ENCODE measurements at regions not wholly inside any gene's neighbourhood (a gene's known extent, or its start where the extent isn't known, plus 50 kb on each side); places are given as distances from the start of the nearest gene placed in this dataset.

- no peak for DNase-seq
Measured at GRCh38 chr4:58188316-58188715, 1078.1 kb upstream of the IGFBP7 start.

DNA sequence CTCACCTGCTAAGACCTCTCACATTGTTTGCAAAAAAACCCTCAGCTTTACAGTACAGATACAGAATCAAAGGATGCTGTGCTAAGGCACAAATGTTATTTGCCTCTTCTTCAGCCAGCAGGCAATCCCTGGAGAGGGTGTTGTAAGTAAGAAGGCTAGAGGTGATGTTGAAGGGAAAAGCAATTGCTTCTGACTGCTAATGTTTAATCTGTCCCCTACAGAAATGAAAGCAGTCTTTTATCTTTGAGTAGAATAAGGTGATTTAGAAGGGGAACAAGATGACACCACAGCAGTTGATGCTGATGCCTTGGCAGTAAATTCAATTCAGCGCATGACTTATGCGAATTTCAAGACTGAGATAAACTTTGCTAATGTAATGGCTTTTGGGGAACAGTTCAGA is 1064.8 kb upstream of the IGFBP7 start:
- no peak for DNase-seq

- no peak for DNase-seq
Measured at GRCh38 chr4:58166490-58166889, 1056.3 kb upstream of the IGFBP7 start.

GRCh38 chr4:58163156-58163555 is 1053.0 kb upstream of the IGFBP7 start:
- no peak for DNase-seq

- DNase-seq, result no peak
Measured at GRCh38 chr4:58149404-58150085, 1039.4 kb upstream of the IGFBP7 start.

DNA sequence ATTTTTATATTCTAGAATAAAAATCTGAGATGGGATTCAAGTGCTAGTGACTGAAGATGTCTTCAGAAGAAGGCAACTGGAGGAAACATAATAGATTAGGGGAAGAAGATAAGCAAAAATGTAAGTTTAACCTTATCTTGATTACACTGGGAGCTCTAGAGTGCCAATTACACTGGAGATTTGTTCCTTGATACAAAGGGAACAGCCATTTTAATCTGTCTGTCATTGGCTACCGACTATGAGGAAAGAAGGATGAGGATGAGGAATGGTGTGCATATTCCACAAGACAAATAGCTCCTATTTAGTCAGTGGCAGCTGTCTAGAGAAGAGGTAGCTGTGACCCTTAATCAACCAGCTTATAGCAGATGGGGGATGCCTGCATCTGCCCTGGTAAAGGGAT is 1034.5 kb upstream of the IGFBP7 start:
- DNase-seq, result no peak

DNA sequence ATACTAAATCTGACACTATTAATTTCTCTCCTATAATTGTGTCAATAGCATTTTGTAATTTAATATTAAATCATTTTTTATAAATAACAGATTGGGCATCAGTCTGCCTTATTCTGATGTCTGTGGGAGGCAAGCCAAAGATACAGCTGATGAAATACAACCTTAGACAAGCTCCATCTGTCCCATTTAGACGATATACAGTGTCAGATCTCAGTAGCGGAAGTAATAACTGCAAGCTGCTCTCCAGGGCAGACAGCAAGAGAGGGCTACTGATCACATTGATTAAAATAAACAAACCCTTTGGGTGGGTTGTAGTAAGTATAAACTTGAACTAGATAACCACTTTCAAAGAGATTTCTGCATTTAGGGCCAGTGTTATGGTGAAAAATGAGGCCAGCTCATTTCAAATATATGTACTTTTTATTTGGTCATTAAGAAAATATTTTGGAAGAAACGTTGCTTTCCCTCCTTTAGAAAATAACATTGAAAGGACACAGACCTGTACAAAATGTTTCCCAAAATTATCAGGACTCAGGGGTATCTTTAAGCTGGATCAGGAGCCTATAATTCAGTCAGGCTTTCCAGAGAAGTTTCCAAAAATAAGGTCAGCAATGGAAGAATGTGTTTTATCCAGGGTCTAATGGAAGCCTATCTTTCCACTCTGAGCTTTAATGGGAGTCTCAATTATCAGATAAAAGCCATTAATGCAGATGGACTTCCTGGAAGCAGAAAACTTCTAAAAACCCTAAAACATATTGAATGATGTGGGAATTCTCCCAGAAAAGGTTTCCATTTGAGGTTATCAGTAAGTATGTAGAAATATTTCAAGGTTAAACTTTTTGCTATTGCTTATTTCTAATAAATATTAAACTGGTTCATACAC is 1028.8 kb upstream of the IGFBP7 start:
- DNase-seq, result no peak

DNA sequence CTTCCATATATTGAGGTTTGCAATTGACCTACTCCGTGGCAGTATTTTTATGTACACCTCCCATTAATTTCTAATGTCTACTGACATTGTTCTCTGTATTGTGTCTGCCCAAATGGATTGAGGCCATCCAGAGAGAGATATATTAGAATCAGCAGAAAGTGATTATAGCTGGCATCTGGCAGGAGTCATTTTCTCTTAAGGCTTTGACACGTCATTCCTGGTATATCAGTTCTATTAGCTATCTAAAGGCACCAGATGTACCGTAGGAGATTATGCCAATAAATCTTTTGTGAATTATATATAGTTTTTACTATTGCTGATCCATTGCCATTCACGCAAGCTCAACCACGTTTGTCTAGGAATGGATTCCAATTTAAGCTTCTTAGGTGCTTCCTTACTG is 1026.4 kb upstream of the IGFBP7 start:
- no peak for DNase-seq

DNA sequence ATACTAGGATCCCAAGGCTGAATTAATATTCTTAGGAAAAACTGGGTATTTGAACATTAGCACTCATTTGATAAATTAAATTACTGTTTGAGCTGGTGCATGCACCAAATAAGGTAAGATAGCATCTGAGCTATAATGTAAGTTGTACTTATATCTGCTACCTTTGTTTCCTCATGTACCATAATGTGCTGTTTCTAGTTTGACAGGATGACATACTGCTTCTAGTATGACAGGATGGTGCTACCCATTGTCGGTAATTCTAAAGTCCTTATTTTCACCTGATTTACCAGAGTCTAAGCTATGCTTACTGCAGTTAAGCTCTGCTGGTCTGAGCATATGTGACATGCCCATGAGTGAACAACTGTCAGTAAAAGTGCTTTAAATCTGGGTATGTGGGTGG is 1017.5 kb upstream of the IGFBP7 start:
- DNase-seq, result no peak

GRCh38 chr4:58119298-58119697 is 1009.1 kb upstream of the IGFBP7 start:
- DNase-seq, result no peak

DNA sequence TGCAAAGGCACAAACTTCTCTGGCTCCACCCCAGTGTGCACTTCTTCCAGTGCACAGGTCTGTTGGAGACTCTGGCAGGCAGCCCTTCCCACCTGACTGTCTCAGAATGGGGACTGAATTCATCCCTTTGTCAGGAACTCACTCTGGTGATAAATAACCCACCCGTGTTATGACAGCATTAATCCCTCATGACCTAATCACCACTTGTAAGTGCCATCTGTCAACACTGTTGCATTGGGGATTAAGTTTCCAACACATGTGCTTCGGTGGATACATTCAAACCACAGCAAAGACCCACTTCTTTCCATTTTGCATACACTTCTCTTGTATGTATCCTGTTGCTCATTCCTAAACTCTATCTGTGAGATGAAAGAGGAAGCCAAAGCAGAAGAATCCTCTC is 1002.9 kb upstream of the IGFBP7 start:
- no peak for DNase-seq

- no peak for DNase-seq
Measured at GRCh38 chr4:58111818-58112217, 1001.6 kb upstream of the IGFBP7 start.

DNA sequence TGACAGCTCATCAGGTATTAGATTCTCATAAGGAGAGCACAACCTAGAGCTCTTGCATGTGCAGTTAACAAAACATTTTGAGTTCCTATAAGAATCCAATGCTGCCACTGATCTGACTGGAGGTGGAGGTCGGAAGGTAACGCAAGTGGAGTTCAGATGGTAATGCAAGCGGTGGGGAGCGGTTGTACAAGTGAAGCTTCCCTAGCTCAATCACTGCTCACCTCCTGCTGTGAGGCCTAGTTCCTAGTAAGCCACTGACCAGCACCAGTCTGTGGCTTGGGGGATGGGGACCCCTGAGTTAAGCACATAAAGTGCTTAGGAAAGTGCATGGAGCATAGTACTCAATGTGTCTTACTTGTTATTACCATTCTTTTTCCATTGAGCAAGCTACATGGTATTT is 983.2 kb upstream of the IGFBP7 start:
- DNase-seq, result no peak

GRCh38 chr4:58090539-58090938 is 980.4 kb upstream of the IGFBP7 start:
- no peak for DNase-seq

DNA sequence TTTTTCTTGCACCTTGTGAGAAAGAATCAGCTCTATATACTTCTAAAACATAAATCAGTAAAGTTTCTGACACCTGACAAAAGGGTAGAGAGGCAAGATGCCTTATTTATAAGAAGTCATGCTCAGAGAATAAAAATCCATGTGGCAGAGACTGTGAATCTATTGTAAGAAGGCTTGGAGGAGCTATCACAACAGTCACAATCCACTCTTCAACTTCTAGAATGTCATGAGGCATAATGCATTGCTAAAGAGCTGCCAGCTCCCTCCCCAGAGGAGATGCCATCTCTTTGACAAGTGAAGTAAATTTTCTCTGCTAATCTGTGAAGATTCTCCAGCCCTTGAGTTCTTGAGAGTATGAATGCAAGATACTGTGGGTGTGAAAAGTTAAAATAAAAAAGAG is 971.2 kb upstream of the IGFBP7 start:
- DNase-seq, result no peak

GRCh38 chr4:58075724-58076123 is 965.5 kb upstream of the IGFBP7 start:
- no peak for DNase-seq

DNA sequence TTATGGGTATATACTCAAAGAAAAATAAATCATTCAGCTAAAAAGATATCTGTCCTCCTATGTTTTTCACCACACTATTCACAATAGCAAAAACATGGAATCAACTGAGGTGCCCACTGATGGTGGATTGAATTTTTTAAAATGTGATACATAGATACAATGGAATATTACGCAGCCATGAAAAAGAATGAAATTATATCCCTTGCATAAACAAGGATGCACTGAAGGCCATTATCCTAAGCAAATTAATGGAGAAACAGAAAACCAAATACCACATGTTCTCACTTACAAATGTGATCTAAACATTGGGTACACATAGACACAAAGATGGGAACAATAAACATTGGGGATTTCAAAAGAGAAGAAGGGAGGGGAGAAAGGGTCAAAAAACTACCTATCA is 964.2 kb upstream of the IGFBP7 start:
- DNase-seq, result no peak

- DNase-seq, result no peak
Measured at GRCh38 chr4:58070726-58071125, 960.5 kb upstream of the IGFBP7 start.

- no peak for DNase-seq
Measured at GRCh38 chr4:58064653-58065052, 954.5 kb upstream of the IGFBP7 start.

DNA sequence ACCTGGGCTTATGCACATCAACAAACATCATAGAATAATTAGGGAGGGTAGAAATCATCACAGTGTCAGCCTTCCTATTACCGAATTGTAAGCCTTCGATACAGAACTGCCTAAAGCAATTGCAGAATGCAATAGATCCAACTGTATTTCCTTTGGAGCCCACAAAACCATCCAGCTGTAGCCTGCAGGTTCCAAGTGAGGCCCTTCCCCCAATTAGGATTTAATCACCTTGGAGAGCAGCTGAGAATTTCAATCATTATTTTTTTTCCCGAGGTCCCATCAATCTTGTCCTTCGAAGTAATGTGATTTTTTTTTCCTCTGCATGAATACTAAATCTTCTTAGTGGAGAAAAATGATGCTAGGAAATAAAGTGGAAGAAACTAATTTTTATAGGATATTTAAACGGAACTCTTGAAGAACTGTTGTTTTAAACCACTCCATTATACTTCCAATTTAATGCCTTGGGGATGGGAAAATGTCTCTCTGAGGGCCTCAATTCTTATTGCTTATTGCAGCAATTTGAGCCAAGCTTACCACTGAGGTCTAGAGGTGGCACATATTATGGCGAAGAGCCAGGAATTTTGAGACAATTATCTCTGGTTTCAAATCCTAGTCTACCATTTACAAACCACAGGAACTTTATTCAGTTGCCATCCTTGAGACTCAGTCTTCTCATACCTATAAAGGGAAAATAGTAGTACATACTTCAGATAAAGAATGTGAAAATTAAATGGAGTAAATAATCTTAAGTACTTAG is 953.4 kb upstream of the IGFBP7 start:
- DNase-seq, result no peak

- no peak for DNase-seq
Measured at GRCh38 chr4:58061967-58062366, 951.8 kb upstream of the IGFBP7 start.

DNA sequence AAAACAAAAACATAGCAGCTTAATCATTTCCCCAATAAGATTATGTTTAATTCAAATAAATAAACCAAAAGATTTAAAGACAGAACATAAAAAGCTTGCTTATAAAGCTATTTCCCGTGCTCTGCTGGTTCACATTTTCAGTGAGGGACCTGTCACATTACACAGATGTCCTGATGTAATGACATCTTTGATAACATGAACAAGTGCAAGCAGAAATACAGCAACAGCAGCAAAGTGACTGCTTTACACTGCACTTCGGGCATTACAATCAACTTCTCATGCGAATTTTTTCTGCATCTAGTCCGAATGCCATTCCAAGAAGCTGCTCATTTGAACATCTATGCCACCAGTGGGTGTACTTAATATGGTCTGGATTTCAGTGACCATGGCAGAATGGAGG is 940.3 kb upstream of the IGFBP7 start:
- DNase-seq, result no peak

DNA sequence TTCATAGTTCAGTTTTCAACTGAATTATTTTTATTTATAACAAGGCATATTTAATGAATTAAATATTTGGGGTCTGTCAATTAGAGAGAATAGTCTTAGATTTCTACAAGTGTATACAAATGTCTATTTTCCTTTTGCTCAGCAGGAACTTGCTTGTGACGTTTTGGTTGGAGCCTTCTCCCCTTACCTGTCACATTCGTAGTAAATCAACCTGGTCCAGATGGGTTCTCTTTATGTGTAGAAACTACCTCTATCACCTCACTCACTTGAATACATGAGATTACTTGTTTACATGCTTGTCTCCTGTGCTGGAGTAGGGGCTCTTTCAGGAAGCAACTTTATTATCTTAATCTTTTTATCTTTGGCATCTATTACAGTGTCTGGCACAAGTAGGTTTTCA is 938.3 kb upstream of the IGFBP7 start:
- DNase-seq, result no peak

GRCh38 chr4:58042176-58042575 is 932.0 kb upstream of the IGFBP7 start:
- DNase-seq, result no peak
